Lung (tissue), 11 donors: ENCODE measurements at regions not wholly inside any gene's neighbourhood (a gene's known extent, or its start where the extent isn't known, plus 50 kb on each side); places are given as distances from the start of the nearest gene placed in this dataset.

Experiments used
- ATAC-seq: fragments of 200-7000 bp; cut with Tn5 transposase; one replicate; pipeline ENCODE4 v1.9.1; 2020; ENCODE audit warnings: moderate number of reproducible peaks; ENCODE audit not compliant: insufficient read depth, low FRiP score
- DNase-seq, 3 donors: peaks; one replicate each; pipeline ENCODE4 v3.0.0-alpha.2; 2013 to 2017
- H3K27ac ChIP-seq, 2 donors: one replicate each; pipeline ENCODE4 v1.5.1; 2013; ENCODE audit warnings: mild to moderate bottlenecking in 2 of 2, moderate library complexity in 2 of 2, control low read depth in 1 of 2, inconsistent platforms in 1 of 2, low read depth in 1 of 2, low read length in 1 of 2
- H3K27me3 ChIP-seq, 3 donors: one replicate each; pipeline ENCODE4 v1.5.1; 2013; ENCODE audit warnings: low read length in 2 of 3; ENCODE audit not compliant: control insufficient read depth in 3 of 3, insufficient read depth in 3 of 3
- H3K36me3 ChIP-seq, 4 donors: one replicate each; pipeline ENCODE4 v1.5.1; 2013; ENCODE audit warnings: low read length in 4 of 4, mild to moderate bottlenecking in 1 of 4, moderate library complexity in 1 of 4; ENCODE audit not compliant: control insufficient read depth in 4 of 4, insufficient read depth in 4 of 4
- H3K4me1 ChIP-seq, 5 donors: one replicate each; pipeline ENCODE4 v1.5.1; 2013; ENCODE audit warnings: low read length in 5 of 5, mild to moderate bottlenecking in 2 of 5, moderate library complexity in 1 of 5; ENCODE audit not compliant: control insufficient read depth in 5 of 5, insufficient read depth in 5 of 5
- H3K4me3 ChIP-seq: one replicate; pipeline ENCODE4 v1.5.1; 2013; ENCODE audit warnings: mild to moderate bottlenecking, control low read depth, moderate library complexity
- H3K9ac ChIP-seq, 2 donors: one replicate each; pipeline ENCODE4 v1.5.1; 2013; ENCODE audit warnings: low read length in 2 of 2, control low read depth in 1 of 2; ENCODE audit not compliant: insufficient read depth in 1 of 2
- H3K9me3 ChIP-seq, 4 donors: one replicate each; pipeline ENCODE4 v1.5.1; 2013; ENCODE audit warnings: low read length in 3 of 4, mild to moderate bottlenecking in 1 of 4, moderate library complexity in 1 of 4; ENCODE audit not compliant: control insufficient read depth in 4 of 4, insufficient read depth in 3 of 4
- CTCF ChIP-seq: IDR thresholded peaks from 2 replicates; pipeline ENCODE4 v1.5.1; 2012; ENCODE audit warnings: mild to moderate bottlenecking; ENCODE audit errors: control extremely low read depth, extremely low read depth
- WGBS, 2 donors: extraction: QIAGEN DNeasy Blood & Tissue Kit; methylation state at CpG; one replicate each; pipeline ENCODE4 v1.1.7; 2013; 5-methylcytosine and 5-hydroxymethylcytosine counted together
- donor health status: control.
- donor health status: control.
- donor health status: Bipolar disorder and iron deficiency.
- donor health status: healthy.
- donor health status: DM: yes; HTN: yes; CAD: no.

- H3K4me3 ChIP-seq = no peak overlapping the region
- peaks cover 0 to 6% (median under 1%) of the 10 kb centered on the region in 5 donors for H3K4me1 ChIP-seq
- no peak overlapping the region for H3K9ac ChIP-seq
- DNase-seq (no peak), ATAC-seq (no peak)
- H3K36me3 ChIP-seq = no peaks in the 10 kb centered on the region
- H3K27ac ChIP-seq = no peak overlapping the region
- no peak for TF ChIP-seq CTCF
- WGBS, 2 donors = 34 to 72% methylated on average over 4 of the region's 4 CpGs
- H3K9me3 ChIP-seq = no peaks in the 10 kb centered on the region
- no peaks in the 10 kb centered on the region for H3K27me3 ChIP-seq
Measured at GRCh38 chr13:40433577-40433976, 232.9 kb downstream of the FOXO1 start.

GRCh38 chr13:40434516-40435397 is 231.7 kb downstream of the FOXO1 start:
- Histone ChIP-seq H3K9me3 (no peaks in the 10 kb centered on the region), H3K36me3 (no peaks in the 10 kb centered on the region), H3K4me3 (no peak overlapping the region), H3K9ac (no peak overlapping the region), H3K27me3 (no peaks in the 10 kb centered on the region), H3K27ac (no peak overlapping the region), H3K4me1 (peaks cover 0 to 6% (median 6%) of the 10 kb centered on the region in 5 donors)
- TF ChIP-seq CTCF = no peak
- ATAC-seq = no peak
- 86 to 90% methylated on average over 4 of the region's 4 CpGs for WGBS, 2 donors
- no peak for DNase-seq

- Histone ChIP-seq H3K4me3 (no peak overlapping the region), H3K9me3 (no peaks in the 10 kb centered on the region), H3K36me3 (no peaks in the 10 kb centered on the region), H3K27me3 (no peaks in the 10 kb centered on the region), H3K4me1 (peaks cover 3 to 17% (median 6%) of the 10 kb centered on the region in 5 donors), H3K27ac (peak overlapping the region in 1 of 2 donors; percentile 52), H3K9ac (no peak overlapping the region)
- no peak for DNase-seq
- ATAC-seq = no peak
- TF ChIP-seq CTCF = no peak
- whole genome bisulfite sequencing, 2 donors = 65 to 75% methylated on average over 6 of the region's 6 CpGs
Measured at GRCh38 chr13:40438022-40438680, 228.3 kb downstream of the FOXO1 start.
